NOMO-1 (cell line): ENCODE measurements at regions not wholly inside any gene's neighbourhood (a gene's known extent, or its start where the extent isn't known, plus 50 kb on each side); places are given as distances from the start of the nearest gene placed in this dataset.

Source experiments
- DNase-seq, 2 experiments: peaks; one replicate each; lab custom pipeline; 2025; ENCODE audit not compliant: unreplicated experiment in 2 of 2; lab: John Stamatoyannopoulos, UW

GRCh38 chr3:106014971-106015370, 146.2 kb upstream of the CBLB start:
- DNase-seq: no peak

DNA sequence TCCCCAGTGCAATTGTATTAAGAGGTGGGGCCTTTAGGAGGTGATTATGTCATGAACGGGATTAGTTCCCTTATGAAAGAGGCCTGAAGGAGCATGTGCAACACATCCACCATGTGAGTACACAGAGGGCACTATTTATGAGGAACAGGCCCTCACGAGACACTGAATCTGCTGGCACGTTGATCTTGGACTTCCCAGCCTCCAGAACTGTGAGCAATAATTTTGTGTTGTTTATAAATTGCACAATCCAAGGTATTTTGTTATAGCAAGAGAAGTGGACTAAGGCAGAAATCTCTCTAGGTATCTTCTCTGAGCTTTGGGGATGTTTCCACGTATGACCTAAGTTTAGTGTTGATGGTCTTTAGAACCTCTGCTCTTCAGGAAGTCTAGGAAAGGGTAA, 149.3 kb upstream of the CBLB start:
- DNase-seq: no peak

DNA sequence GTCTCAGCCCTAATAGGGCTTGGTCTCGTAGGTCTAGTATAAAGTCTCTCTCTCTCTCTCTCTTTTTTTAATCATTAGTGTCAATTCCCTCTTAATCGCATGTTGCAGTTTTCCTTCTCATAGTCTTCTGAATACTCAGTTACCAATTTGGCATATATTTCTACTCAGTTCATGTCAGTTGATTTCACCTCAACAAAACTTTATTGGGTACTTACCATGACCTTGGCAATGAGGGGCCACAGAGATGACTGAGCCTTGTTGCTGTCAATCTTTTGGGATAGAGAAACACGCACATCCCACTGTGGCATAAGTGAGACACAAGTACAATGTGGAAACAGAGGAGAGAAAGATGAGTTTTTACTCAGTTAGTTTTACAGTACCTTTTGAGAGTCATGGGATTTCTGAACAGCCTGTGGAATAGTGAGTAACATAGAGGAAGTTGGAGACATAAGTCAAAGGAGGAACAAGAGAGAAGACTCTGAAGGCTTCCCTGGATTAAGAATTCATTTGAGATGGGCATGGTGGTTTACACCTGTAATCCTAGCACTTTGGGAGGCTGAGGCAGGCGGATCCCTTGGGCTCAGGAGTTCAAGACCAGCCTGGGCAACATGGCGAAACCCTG, 150.2 kb upstream of the CBLB start:
- DNase-seq: no peak

GRCh38 chr3:106022913-106023312, 154.1 kb upstream of the CBLB start:
- DNase-seq: no peak

- DNase-seq: no peak
Measured at GRCh38 chr3:106025151-106025722, 156.4 kb upstream of the CBLB start.

GRCh38 chr3:106029954-106030626, 161.3 kb upstream of the CBLB start:
- DNase-seq: no peak

GRCh38 chr3:106030627-106030963, 161.8 kb upstream of the CBLB start:
- DNase-seq: no peak

GRCh38 chr3:106032479-106032878, 163.7 kb upstream of the CBLB start:
- no peak for DNase-seq

DNA sequence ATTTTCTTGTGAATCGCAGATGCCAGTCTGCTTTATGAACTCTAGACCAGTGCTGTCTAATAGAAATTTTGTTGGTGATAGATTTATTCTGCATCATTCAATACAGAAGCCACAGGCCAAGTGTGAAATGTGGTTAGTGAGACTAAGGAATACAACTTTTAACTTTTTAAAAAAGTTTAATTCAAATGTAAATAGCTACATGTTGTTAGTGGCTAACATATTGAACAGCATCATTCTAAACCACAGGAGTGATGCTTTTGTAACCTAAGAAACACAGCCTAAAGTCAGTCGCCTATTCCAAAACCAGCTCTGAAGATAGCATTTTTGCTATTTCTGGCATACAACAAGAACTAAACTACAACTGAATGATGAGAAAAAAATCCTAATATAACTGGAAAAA, 164.8 kb upstream of the CBLB start:
- no peak for DNase-seq

- no peak for DNase-seq
Measured at GRCh38 chr3:106034313-106034712, 165.5 kb upstream of the CBLB start.

DNA sequence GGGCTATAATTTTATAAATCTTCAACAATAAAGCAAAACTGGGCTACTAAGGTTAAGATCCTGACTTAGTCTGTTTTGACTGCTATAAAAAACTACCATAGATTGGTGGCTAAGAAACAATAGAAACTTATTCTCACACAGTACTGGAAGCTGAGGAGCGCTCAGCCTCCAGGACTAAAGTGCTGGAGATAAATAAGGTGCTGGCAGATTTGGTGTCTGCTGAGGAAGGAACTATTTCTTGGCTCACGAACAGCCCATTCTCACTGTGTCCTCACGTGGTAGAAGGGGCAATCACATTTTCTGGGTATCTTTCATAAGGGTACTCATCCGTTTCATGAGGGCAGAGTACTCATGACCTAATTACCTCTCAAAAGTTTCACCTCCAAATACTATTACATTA, 166.8 kb upstream of the CBLB start:
- DNase-seq: no peak

DNA sequence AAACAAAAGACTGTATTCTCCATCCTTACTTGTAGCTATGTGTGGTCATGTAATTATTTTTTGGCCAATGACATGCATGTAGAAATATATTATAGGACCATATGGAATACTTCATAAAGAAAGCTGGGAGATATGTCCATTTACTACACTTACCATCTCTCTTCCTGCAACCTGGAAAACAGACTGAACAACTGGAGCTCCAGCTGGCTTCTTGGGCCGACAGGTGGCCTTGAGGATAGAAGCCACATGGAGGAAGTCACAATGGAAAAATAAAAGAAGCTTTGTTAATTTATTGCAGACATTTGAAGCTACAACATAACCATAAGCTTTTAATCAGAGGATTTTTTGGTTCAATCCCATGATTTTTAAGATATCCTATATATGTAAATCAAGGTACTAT, 167.9 kb upstream of the CBLB start:
- no peak for DNase-seq

DNA sequence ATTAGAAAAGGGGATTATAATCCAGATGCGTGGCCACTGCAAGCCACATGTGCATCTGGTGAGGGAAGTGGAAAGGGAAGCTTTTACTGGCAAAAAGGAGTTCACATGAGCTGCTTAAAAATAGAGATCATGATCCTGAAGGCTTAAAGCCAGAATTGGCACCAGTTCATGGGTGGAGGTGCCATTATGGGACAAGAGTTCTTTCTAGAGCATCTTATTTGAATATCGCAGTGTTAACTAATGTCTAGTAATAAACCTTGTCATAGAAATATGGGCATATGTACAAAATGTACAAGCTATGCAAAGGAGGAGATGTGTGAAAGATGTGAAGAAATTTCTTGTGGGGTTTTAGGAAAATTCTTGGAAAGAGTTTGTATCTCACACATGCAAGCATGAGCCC, 178.4 kb upstream of the CBLB start:
- DNase-seq: no peak

DNA sequence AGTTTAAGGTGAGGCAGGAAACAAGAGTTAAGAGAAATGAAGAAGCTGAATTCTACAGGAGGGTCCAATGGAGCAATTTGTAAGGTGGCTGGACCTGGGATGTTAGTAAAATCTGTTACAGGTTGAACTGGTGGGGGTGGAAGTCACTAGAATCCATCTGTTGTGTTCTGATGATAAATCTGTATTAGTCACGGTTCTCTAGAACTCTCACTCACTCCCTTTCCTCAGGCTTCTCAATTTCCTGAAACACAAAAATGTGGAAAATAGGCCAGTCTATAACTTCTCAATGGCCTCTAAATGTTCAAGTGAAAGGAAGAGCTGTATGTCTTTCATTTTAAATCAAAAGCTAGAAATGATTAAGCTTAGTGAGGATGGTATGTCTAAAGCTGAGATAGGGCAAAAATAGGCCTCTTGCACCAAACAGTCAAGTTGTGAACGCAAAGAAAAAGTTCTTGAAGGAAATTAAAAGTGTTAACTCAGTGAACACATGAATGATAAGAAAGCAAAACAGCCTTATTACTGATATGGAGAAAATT, 180.2 kb upstream of the CBLB start:
- no peak for DNase-seq

- DNase-seq: no peak
Measured at GRCh38 chr3:106049821-106050220, 181.0 kb upstream of the CBLB start.

DNA sequence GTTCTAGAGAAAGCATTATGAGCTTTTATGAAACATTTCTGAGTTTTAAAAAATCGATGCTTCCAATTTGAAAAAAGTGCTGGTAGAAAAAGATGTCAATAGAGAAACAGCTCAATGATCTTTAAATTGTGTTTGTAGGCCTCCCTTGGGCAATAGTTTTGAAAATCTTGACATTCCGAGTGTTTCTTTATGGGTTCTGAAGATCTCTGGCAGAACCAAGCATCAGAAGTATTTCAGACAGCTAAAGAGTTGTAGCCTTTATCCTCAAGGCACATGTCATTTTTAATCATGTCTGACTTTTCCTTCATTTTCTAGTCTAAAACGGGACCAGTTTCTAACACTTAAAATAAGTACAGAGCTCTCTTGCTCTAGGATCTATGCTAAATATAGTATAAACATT, 188.1 kb upstream of the CBLB start:
- DNase-seq: no peak

DNA sequence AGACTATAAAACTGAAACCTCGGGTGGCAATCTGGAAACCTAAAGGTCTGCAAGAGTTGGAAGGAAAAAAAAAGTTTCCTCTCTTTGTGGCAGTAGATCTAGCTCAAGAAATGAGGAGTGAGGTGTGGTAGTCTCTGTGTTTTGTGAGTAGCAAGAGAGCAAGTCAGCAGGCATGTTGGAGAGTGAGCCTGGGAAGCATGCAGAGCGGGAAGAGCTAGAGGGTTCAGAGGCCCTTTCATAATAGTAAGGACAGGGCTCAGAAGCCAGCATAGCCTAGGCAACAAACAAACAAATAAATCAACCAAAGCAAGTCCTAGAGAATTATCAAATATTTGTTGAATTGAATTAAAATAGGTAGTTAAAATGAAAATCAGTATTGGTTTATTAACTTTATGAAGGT, 189.7 kb upstream of the CBLB start:
- DNase-seq: no peak

DNA sequence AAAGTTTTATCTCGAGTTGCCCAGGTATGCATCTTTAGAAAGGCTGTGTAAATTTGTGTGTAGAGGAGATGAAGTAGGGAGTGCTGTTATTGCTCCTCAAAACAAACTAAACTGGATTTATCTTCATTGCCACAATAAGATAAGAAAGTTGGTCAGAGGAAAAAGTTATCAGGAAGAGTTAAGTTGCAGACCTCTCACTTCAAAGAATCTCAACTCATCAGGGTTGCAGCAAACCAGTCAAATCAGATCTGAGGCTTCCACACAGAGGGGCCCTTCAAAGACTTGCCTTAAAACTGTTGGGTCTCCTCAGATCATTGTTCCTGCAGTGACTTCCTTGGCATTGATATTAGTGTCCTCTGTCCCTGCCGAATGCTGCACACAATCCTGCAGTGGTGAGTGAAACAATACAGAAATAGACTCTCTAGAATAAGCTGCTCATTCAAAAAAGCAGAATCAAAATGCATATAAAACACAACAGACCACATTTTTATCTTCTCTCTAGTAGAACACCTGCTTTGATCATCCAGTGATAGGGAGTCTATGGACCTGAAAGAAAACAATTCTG, 191.2 kb upstream of the CBLB start:
- DNase-seq: no peak

- no peak for DNase-seq
Measured at GRCh38 chr3:106063909-106064308, 195.1 kb upstream of the CBLB start.

- DNase-seq: no peak
Measured at GRCh38 chr3:106065831-106066230, 197.0 kb upstream of the CBLB start.

DNA sequence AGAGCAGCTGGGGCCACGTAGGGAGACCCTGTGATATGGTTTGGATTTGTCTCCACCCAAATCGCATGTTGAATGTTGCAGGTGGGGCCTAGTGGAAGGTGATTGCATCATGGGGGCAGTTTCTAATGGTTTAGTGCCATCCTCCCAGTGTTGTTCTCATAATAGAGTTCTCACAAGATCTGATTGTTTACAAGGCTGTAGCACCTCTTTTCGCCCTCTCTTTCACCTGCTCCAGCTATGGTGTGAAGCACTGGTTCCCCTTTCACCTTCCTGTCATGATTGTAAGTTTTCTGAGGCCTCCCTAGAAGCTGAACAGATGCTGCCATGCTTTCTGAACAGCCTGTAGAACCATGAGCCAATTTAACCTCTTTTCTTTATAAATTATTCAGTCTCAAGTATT, 198.9 kb upstream of the CBLB start:
- no peak for DNase-seq

- no peak for DNase-seq
Measured at GRCh38 chr3:106068381-106068780, 199.6 kb upstream of the CBLB start.
